IMR-90 (cell line): ENCODE measurements at regions not wholly inside any gene's neighbourhood (a gene's known extent, or its start where the extent isn't known, plus 50 kb on each side); places are given as distances from the start of the nearest gene placed in this dataset.

Experiments
- CEBPB ChIP-seq: IDR thresholded peaks from 2 replicates; pipeline ENCODE4 v1.6.1; 2012; ENCODE audit warnings: low read depth, low read length, improper control_type of control experiment
- ELK1 ChIP-seq: fragments of 150-350 bp; IDR thresholded peaks from 2 replicates; pipeline ENCODE4 v1.6.1; 2016; ENCODE audit warnings: low read depth, mild to moderate bottlenecking, low read length, moderate library complexity, borderline replicate concordance
- MAZ ChIP-seq: IDR thresholded peaks from 2 replicates; pipeline ENCODE4 v1.6.1; 2012; ENCODE audit warnings: low read depth, mild to moderate bottlenecking, low read length, improper control_type of control experiment, moderate library complexity, borderline replicate concordance
- MXI1 ChIP-seq: IDR thresholded peaks from 2 replicates; pipeline ENCODE4 v1.6.1; 2012; ENCODE audit warnings: low read depth, mild to moderate bottlenecking, low read length, moderate library complexity, borderline replicate concordance
- POLR2A ChIP-seq: IDR thresholded peaks from 2 replicates; pipeline ENCODE4 v1.6.1; 2012; ENCODE audit warnings: mild to moderate bottlenecking, low read depth, low read length
- RCOR1 ChIP-seq: IDR thresholded peaks from 2 replicates; pipeline ENCODE4 v1.6.1; 2012; ENCODE audit warnings: mild to moderate bottlenecking, low read length, improper control_type of control experiment; ENCODE audit not compliant: insufficient replicate concordance
- TF ChIP-seq, protein P1 (sequence below): conservative IDR thresholded peaks from 2 replicates; pipeline ENCODE4 v1.5.1; 2012; ENCODE audit warnings: mild to moderate bottlenecking, low read depth, low read length, improper control_type of control experiment
- TF ChIP-seq, protein P2 (sequence below): fragments of 150-350 bp; IDR thresholded peaks from 2 replicates; pipeline ENCODE4 v1.6.1; 2017; ENCODE audit warnings: mild to moderate bottlenecking, antibody characterized with exemption, low read length, low read depth

DNA sequence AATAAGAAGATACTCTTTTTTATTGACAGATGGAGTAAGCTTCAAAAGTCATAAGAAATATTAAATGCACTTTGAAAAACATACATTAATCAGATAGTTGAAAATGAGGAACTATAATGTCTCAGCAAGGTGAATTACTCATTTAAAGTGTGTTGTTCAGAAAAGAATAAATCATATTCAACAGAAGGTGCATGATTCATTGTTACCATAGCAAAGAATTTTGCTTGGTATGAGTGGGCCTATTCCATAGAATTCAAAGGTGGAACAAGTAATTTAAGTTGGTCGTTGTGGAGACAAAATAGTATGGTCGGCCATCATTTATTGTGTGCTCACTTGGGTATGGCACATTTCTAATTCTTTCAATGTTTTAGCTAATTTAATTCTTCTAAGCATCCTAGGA, 1920.2 kb upstream of the CDH9 start:
- TF ChIP-seq, protein P1, sequence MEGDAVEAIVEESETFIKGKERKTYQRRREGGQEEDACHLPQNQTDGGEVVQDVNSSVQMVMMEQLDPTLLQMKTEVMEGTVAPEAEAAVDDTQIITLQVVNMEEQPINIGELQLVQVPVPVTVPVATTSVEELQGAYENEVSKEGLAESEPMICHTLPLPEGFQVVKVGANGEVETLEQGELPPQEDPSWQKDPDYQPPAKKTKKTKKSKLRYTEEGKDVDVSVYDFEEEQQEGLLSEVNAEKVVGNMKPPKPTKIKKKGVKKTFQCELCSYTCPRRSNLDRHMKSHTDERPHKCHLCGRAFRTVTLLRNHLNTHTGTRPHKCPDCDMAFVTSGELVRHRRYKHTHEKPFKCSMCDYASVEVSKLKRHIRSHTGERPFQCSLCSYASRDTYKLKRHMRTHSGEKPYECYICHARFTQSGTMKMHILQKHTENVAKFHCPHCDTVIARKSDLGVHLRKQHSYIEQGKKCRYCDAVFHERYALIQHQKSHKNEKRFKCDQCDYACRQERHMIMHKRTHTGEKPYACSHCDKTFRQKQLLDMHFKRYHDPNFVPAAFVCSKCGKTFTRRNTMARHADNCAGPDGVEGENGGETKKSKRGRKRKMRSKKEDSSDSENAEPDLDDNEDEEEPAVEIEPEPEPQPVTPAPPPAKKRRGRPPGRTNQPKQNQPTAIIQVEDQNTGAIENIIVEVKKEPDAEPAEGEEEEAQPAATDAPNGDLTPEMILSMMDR: no peak
- no peak for TF ChIP-seq CEBPB
- no peak for TF ChIP-seq POLR2A
- no peak for TF ChIP-seq ELK1
- TF ChIP-seq RCOR1: no peak
- TF ChIP-seq, protein P2, sequence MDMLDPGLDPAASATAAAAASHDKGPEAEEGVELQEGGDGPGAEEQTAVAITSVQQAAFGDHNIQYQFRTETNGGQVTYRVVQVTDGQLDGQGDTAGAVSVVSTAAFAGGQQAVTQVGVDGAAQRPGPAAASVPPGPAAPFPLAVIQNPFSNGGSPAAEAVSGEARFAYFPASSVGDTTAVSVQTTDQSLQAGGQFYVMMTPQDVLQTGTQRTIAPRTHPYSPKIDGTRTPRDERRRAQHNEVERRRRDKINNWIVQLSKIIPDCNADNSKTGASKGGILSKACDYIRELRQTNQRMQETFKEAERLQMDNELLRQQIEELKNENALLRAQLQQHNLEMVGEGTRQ: no peak
- TF ChIP-seq MAZ: no peak
- no peak for TF ChIP-seq MXI1
